Panc1 (cell line): ENCODE measurements at regions not wholly inside any gene's neighbourhood (a gene's known extent, or its start where the extent isn't known, plus 50 kb on each side); places are given as distances from the start of the nearest gene placed in this dataset.

Experiments used
- CTCF ChIP-seq: fragments of 450-650 bp; IDR thresholded peaks from 2 replicates; pipeline ENCODE4 v1.5.1; 2017; ENCODE audit warnings: mild to moderate bottlenecking
- POLR2AphosphoS5 ChIP-seq: IDR thresholded peaks from 2 replicates; pipeline ENCODE4 v1.6.1; 2012; ENCODE audit warnings: mild to moderate bottlenecking, low read depth, low read length, moderate library complexity
- REST ChIP-seq, 2 experiments: IDR thresholded peaks; 2 replicates each; pipeline ENCODE4 v1.6.1; 2011 to 2012; ENCODE audit warnings: low read depth in 2 of 2, control low read depth in 1 of 2, low read length in 1 of 2, mild to moderate bottlenecking in 1 of 2, moderate library complexity in 1 of 2; ENCODE audit not compliant: insufficient read depth in 1 of 2
- SIN3A ChIP-seq: IDR thresholded peaks from 2 replicates; pipeline ENCODE4 v1.6.1; 2012; ENCODE audit warnings: low read depth, mild to moderate bottlenecking, low read length, moderate library complexity, borderline replicate concordance; ENCODE audit not compliant: insufficient read depth

- TF ChIP-seq CTCF (no peak), REST (IDR thresholded peaks at IDR 0.05; ENCODE audit: insufficient read depth in 1 of 2, low read depth in 2 of 2, low read length in 1 of 2) (no peak), POLR2AphosphoS5 (no peak), SIN3A (no peak)
Measured at GRCh38 chr2:10238991-10239485, 63.7 kb upstream of the HPCAL1 start.
